ENCODE measurements at regions not wholly inside any gene's neighbourhood (a gene's known extent, or its start where the extent isn't known, plus 50 kb on each side); places are given as distances from the start of the nearest gene placed in this dataset.

GRCh38 chr14:53882684-53883083 is 73.9 kb downstream of the BMP4 start:
- TF ChIP-seq CTCF (conservative IDR thresholded peaks at IDR 0.05 in 1 of 2, IDR thresholded peaks at IDR 0.05 in 1 of 2; ENCODE audit: low read depth in 1 of 2, low read length in 2 of 2) (no peak), EZH2 (IDR thresholded peaks at IDR 0.05; ENCODE audit: low read length, missing control alignments) (no peak)

Data from fibroblast of lung (primary cell).